ENCODE measurements at regions not wholly inside any gene's neighbourhood (a gene's known extent, or its start where the extent isn't known, plus 50 kb on each side); places are given as distances from the start of the nearest gene placed in this dataset.

DNA sequence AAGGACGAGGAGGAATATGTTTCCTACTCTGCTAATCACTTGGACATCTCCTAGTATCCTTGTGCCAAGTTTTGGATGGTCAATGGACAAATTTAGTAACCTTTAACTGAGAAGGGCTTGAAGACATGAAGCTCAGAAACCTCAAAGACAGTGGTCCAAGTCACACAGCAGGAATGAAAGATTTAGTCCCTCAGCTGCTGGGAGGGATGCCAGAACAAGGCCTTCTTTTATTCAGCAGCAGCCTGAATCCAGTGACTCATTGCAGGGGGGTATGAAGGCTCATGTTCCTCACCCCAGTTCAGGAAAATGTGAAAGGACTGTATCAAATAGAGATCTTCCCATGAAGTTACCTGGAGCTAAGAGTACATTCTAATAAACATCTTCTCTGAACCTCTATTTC, 214.9 kb upstream of the UGT8 start:
- TF ChIP-seq POLR2A (IDR thresholded peaks at IDR 0.05; ENCODE audit: low read depth, low read length) (no peak), POLR2AphosphoS5 (IDR thresholded peaks at IDR 0.05; ENCODE audit: low read depth, low read length) (no peak), TAF1 (IDR thresholded peaks at IDR 0.05; ENCODE audit: borderline replicate concordance, low read depth, low read length) (no peak)
